EH (cell line): ENCODE measurements at regions not wholly inside any gene's neighbourhood (a gene's known extent, or its start where the extent isn't known, plus 50 kb on each side); places are given as distances from the start of the nearest gene placed in this dataset.

Experiments used
- DNase-seq: peaks from one replicate; pipeline ENCODE4 v3.0.0-alpha.2; 2015; ENCODE audit warnings: low read depth

DNA sequence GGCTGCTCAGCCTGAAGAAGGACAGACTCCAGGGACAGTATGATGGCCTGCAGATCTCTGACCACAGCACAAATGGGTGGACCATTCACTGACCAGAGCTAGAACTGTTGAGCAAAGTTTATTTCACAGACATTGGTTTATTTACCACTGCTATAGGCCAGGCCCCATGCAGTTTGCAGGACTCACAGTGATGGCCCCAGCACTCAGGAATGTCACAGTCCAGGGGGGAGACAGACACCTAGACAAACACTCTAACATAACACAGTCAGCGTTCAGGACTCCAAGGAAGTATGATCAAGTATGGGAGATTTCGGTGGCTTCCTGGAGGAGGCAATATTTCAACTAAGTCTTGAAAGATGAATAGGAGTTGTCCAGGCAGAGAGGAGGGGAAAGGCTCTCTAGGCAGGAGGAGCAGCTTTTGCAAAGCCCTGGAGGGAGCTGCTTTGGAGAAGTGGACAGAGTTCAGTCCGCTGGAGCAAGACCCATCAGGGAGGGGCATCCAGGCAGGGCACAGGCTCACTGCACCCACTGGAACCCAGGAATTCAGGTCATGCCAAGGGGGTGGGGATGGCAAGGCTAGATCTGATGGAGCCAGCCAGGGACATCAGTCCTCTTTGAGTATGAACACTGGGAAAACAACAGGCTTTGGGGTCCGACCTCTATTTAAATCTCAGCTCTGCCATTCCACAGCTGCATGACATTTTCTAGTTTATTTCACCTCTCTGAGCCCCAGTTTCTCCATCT, 454.3 kb downstream of the MATN1 start:
- DNase-seq, result no peak

DNA sequence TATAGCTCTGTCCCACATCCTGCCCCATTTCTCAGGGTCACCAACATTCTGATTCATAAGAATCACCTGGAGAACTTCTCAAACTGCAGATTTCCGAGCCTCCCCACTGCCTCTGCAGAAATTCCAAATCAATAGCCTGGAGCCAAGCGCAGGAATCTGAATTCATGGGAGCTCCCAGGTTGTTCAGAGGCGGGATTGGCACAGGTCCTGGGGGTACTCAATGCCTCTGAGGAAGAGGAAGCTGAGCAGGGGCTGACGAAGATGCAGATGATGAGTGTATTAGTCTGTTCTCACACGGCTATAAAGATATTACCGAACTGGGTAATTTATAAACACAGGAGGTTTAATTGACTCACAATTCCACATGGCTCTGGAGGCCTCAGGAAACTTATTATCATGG, 455.5 kb downstream of the MATN1 start:
- no peak for DNase-seq

DNA sequence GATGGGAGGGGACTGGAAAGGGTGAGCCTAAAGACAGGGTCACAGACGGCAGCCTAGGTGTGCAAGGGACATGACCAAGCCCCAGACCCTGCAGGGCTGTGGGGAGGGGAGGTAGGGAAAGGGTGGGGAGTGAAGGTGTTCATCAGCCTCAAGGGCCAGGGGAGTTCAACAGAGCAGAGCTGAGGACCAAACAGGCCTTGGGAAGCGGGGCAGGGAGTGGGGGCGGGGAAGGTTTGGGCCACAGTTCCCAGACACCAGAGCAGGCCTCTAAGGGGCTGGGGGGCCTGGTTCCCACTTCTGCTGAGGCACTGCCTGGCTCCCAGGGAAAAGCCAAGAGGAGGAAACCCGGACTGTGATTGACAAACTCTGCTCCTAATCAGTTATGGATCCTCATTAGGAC, 456.3 kb downstream of the MATN1 start:
- DNase-seq, result no peak

DNA sequence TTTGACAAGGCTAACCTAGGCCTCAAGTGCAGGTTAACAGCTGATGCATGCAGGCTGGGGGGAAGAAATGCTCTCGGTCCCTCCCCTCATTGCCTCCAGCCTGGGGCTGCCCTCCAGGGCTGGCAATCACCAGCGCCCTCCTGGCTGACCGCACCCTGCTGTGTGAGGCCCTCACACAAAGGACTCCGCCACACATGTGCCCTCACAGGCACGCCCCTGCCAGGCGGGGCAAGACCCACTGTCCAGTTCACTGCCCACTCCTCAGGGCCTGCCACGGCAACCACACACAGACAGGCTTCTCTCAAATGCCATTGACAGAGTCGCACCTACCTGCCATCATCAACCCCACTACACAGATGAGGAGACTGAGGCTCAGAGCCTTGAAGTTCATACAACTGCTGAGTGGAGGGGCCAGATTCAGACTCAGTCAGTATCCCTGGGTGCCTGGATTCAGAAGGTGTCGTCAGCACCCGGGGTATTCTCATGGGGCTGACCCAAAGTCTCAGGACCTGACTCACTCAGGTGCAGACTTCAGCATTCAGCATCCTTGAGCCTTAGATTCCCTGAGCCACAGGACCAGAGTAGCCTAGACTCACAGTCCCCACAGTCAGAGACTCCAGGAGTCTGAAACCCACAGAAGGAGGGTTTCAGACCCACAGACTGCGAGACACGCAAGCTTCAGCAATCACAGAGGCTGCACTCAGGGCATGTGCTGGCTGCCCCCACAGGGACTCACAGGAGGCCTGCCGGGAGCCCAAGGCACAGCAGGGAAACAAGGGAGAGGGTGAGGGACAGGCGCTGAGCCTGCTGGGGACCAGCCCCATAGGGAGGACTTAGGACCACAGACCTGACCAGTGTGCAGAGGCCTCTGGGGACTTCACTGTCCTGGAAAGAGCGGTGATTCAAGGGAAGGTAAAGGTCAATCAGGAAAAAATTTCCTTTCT, 458.0 kb downstream of the MATN1 start:
- DNase-seq, result no peak

DNA sequence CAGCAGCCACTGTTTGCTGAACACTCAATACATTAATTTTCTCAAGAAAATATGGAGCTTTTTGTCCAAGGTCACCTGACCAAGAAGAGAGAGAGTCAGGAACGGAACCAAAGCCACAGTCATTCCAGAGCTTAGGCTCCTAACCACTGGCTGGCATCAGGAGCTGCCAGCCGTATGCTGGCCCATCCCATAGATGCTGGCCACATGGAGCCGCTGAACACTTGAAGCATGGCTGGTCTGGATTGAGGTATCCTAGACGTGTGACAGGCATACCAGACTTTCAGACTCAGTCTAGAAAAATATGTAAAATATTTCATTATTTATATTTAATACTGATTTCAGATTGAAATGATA, 458.7 kb downstream of the MATN1 start:
- no peak for DNase-seq

DNA sequence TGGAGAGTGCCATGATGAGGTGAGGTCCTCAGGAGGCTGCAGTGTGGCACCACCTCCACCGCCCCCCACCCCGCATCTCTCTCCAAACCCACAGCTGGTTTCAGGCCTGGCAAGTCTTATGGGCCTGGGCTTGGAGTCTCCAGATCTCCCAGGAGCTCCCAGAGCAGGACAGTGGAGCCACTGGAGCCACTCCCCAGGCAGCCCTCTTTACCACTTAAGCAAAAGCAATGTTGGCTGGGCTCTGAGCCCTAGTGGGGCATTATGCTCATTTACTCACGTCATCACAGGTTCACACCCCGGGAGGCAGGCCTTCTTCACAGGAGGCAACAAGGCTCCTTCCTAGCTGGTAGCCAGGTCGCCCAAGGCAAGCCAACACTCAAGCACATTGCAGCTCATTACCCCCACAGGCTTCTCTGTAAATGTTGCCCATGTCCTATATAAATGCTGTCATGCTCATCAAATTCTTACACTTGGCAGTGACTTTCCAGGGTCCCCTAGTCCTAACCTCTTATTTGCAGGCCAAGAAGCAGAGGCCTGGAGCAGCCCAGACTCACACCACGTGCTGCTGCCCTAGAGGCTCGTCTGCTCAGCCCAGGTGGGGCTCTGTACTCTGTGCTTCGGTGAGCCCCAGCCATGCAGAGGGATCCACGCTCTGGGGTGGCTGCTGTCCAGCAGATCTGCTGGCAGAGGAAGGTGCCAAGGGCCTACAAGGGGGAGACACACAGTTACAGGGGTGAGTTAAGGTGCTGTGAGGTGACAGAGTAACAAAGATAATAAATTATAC, 459.3 kb downstream of the MATN1 start:
- no peak for DNase-seq

DNA sequence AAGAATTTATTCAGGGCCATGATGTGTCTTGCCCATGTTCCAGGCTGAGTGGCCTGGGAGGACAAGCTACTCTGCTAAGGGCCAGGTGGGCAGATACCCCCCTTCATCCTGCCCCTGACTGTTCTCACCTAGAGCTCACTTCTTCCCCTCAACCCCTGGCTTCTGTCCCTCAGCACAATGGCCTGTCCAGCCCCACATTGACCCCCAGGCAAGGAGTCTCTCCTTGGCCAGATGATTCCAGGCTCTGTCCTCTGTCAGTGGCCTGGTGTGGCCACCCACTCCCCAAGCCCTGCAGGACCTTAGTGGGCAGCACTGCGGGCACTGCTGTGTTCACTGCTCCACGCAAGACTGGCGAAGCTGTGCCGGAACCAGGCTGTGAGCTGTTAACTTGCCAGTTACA, 460.0 kb downstream of the MATN1 start:
- DNase-seq, result no peak

DNA sequence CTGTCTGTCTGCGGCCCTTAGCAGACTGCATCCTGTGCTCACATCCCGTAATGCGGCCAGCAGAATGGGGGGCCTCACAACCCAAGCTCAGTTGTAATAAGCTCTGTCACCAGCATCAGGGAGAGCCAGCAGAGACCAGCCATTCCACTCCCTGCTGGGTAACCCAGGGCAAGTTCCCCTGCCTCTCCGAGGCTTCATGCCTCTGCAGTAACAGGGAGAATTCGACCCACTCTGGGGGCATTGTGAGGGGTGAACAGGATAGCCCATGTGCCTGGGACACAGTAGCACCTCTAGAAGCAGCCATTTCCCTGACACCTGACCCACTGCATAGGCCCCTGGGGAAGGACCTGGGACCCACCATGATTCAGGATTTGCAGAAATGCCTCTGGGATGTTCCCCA, 461.2 kb downstream of the MATN1 start:
- no peak for DNase-seq

DNA sequence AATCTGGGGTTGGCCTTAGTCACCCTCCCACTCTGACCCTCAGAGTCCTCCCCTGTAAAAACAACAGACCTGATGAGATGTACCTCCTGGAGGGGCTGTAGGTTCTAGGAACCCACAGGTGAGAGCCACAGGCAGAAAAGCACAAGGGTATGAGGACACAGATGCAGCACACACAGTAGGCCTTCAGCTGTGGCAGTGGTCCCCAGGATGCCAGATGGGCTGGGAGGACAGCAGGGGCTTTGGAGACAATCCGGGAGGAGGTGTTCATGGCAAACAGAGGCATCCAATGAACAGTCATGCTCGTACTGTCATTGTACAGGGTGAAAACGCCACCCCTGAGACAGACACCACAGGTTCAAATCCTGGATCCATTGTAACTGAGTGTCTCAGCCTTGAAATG, 463.1 kb downstream of the MATN1 start:
- no peak for DNase-seq

DNA sequence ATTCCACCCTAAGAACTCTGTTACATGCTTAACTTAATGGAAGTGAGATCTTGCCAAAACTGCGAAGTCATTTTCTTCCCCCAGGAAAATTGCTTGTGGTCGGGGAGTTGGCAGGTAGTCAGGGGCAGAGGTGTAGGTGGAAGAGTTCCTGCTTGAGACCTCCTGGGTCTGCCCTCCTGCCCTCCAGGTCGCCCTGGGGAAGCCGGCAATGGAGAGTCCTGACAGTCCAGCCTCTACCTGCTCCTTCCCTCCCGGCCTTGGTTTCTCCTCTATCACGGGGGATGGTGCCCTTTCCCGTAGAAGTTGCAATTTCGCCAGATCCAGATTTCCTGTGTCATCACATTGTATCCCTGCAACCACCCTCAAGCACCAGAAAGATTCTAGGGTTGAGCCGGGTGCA, 463.8 kb downstream of the MATN1 start:
- no peak for DNase-seq

DNA sequence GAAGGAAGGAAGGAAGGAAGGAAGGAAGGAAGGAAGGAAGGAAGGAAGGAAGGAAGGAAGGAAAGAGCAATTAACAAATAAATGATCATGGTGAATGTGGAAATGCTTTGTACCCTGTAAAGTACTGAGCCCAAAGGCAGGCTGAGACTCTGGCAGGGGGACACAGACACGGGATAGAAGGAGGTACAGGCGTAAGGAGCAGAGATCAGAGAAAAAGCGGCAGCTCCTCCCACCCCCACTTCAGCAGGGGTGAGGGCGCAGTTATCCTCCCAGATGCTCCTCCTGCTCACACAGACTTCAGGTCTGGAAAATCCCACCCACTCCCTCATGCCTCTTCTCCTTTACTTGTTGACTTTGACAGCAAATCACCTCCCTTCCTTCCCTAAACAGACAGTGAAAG, 464.5 kb downstream of the MATN1 start:
- no peak for DNase-seq

DNA sequence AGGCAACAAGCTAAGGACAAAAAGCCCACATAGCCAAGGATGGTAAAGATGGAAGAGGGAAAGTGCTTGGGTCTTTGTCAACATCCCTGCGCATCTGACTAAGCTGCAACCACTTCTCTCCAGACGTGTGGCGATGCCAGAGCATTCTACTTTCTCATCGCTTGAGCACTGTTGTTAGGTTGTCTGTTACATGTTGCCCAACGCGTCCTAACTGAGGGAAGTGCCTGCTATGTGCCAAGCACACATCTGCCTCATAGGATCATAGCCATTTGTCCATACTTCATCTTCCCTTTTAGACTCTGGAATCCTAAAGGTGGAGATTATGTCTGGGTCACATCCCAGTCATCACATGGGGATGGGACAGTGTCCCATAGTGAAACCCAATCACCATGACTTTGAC, 464.9 kb downstream of the MATN1 start:
- DNase-seq, result no peak

DNA sequence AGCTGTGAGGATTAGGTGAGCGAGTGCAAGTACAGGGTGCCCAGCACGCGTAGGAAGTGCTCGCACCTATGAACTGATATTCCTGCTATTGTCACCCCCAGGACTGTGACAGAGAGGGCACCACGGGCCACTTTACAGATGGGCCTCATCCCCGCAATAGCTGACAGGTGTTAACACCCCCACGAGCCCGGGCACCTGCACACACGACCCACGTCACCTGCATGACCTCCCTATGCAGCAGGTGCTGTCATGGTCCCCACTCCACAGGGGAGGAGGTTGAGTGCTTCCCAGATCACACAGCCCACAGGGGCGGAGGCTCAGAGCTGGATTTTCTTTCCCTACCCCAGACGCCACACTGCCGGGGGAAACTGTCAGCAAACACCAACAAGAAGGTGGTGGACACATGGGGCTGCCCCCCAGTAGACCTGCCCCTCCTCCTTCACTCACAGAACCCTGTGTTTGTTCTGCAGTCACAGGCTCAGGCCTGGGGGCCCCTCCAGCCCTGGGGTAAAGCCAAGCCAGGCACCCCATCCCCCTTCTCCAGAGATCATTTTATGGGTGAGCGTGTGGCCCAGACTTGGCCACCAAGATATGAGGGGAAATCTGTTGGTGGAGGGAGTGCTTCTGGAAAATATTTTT, 465.5 kb downstream of the MATN1 start:
- DNase-seq, result no peak

DNA sequence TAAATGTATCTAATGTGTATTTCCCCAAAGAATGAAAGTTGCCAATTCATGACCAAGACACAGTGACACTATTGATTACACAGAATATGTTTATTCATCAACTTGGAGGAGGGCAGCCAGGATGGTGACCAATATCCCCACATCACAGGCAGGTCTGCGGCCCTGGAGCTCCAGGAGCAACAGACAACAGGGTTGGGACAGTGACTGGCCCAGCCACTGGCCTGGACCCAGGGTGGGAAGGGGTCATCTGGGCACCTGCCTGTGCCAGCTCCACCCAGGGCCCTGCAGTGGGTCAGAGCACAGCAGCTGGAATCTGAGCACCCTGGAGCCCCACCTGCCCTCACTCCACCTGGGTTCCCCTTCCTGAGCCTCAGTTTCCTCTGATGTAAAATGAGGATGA, 466.1 kb downstream of the MATN1 start:
- no peak for DNase-seq

DNA sequence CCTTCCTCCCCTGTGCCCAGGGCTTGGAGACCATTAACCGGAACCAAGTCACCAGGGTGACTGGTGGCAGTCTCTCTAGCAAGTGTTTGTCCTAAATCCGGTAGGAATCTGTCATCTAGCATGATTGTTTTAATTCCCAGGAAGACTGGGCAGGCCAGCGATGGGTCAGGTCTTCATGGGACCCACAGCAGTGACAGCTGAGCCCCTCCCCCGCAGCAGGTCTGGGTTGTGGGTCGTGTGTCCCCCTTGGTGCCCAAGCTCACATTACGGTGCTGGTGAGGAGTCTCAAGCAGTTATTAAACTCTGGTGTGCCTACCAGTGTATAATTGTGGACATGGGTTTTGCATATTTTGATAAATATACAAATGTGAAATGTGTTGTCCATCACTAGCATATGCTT, 466.5 kb downstream of the MATN1 start:
- no peak for DNase-seq

DNA sequence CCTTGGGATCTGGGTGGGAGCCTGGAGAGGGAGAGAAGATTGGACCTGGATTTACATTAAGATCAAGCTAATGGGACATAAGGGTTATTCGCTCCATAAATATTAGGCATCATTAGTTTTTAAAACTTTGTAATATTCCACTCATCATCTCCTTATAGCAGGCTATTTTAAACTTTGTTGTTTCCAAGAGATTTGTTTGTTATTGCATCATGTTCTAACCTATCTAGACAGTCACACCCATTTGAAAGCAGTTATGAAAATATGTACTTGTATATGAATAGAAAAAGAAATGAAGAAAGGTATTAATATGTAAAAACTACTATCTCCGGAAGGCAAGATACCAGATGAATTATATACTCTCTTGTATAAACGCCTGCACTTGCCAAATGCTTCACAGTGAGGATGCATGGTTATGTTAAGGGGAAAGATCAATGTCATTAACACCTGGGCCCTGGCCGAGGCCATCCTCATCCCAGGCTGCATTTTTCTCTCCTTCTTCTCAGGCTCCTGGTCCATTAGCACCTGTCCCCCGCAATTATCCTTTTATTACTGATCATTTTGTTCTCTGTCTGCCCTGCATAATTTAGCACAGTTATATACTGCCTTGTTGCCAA, 468.2 kb downstream of the MATN1 start:
- DNase-seq, result no peak

DNA sequence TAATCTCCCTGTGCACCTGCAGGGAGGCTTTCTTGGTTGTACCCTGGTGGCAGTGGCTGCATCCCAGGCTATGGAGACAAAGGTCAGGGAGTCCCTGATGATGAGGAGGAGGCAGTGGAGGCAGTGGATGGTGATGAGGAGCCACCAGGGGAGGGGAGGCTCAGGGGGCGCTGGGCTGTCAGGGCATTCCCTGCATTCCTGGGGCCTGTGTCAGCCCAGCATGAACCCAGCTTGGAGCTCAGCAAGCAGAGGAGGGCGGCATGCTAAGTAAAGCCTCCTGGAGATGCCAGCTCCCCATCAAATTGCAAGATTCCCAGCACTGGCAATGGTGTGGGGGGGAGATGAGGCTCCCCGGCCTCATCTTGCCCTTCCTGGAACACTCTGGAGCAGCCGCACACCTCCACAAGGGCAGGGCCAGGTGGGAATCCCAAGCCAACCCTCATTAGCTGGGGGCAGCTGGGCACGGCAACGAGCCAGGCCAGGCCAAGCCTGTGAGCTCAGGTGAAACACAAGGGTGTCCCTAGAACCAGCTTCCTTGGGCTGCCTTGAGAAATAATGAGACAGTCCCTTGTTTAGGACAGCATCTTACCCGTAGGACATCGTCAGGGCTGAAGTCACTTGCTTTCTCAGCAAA, 469.5 kb downstream of the MATN1 start:
- peak; percentile 12 for DNase-seq

DNA sequence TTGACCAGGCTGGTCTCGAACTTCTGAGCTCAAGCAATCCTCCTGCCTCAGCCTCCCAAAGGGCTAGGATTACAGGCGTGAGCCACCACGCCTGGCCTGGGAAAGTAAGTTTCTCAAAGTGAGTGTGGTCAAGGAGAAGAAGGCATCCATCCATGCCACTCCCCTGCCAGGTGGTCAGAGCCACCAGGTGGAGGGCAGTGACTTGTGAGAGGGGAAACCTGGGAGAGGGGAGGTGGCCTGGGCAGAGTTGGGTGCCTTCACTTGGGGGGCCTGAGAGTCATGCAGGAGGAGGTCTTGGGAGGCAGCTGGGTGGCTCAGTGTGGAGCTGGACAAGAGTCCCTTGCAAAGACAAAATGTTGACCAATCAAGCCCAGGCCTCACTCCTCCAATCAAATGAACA, 470.0 kb downstream of the MATN1 start:
- DNase-seq, result no peak

DNA sequence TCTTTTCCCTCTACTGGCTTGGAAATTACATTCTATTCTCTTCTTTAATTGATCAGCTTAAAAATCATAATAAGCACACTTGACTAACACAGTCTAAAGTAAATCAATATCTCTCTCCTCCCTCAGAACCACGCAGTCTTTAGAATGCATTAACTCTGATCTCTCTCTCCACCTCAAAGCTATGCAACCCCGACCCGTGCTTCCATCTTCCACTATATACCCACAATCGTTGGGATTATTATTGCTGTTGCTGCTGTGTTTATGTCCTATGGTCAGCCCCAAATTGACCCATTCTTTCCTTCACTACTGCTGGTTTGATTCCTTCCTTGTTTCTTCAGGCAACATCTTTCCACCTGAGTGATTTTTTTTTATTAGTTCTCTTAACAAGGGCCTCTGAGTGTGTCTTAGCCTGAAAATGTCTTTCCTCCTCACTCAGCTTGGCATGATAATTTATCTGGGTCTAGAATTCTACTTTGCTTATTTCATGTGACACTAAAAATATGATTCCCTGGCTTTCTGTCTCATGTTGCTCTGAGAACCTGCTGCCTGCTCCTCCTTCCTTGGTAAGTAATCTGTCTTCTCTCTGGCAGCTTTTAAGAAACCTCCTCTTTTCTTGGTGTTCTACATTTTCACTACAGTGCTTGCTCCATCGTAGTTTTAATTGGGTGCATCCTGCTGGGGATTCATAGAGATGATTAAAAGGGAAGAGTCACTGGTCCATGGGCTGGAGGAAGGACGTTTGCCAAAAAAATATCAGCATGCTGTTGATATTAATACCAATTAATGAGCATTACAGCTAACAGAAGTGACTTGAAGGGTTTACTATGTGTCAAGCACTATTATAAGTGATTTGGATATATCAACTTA, 472.2 kb downstream of the MATN1 start:
- no peak for DNase-seq

DNA sequence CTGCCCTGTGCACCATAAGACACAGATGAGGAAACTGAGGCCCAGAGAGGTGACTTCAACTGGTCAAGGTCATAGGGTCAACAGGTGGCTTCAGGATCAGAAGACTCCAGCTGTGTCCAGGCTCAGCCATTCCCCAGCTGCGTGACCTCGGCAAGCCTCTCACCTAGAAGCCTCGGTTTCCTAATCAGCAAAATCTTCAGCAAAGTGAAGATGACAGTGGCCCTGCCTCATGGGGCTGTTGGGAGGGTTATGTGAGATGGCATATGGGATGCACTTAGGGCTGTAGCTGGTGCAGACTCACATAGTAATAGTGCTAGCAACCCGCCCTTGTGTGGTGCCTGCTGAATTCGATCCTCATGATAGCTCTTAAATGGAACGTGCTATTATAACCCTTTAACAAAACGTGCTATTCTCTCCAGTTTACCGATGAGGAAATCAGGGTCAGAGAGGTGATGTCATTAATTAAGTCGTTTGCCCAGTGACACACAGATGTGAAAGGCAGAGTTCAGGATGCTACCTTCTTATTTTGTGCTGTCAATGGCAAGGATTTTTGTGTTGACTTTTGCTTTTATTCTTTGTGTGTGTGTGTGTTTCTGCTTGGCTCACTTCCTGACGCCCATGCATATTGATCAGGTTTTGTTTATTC, 472.9 kb downstream of the MATN1 start:
- no peak for DNase-seq
